GM12874 (cell line): ENCODE measurements at regions not wholly inside any gene's neighbourhood (a gene's known extent, or its start where the extent isn't known, plus 50 kb on each side); places are given as distances from the start of the nearest gene placed in this dataset.

Experiments used
- TF ChIP-seq, protein P1 (sequence below): IDR thresholded peaks from 2 replicates; pipeline ENCODE4 v1.5.1; 2011; ENCODE audit warnings: low read depth, mild to moderate bottlenecking, control low read depth, low read length, moderate library complexity; ENCODE audit not compliant: insufficient read depth

DNA sequence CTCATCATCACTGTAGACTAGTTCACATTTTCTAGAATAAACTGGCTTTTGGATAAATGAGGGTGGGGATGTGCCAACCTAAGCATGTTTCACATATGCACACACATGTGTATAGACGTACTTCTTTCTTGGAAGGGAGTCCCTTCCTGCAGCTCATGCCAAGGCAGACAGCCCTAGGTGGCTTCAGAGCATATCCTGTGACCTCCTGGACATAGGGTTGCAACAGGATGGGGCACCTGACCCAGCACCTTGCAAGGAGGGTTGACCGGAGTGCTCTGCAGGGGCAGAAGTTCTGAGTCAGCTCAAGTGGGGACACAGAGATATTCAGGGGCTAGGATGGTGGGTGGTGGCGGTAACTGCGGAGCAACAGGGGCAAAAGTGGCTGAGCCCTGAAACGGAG lies 68.6 kb upstream of the RALGAPA2 start:
- TF ChIP-seq, protein P1, sequence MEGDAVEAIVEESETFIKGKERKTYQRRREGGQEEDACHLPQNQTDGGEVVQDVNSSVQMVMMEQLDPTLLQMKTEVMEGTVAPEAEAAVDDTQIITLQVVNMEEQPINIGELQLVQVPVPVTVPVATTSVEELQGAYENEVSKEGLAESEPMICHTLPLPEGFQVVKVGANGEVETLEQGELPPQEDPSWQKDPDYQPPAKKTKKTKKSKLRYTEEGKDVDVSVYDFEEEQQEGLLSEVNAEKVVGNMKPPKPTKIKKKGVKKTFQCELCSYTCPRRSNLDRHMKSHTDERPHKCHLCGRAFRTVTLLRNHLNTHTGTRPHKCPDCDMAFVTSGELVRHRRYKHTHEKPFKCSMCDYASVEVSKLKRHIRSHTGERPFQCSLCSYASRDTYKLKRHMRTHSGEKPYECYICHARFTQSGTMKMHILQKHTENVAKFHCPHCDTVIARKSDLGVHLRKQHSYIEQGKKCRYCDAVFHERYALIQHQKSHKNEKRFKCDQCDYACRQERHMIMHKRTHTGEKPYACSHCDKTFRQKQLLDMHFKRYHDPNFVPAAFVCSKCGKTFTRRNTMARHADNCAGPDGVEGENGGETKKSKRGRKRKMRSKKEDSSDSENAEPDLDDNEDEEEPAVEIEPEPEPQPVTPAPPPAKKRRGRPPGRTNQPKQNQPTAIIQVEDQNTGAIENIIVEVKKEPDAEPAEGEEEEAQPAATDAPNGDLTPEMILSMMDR, result no peak

- TF ChIP-seq, protein P1, result no peak
Observed at GRCh38 chr20:20780127-20780824, 67.8 kb upstream of the RALGAPA2 start.

GRCh38 chr20:20778676-20779075 lies 66.2 kb upstream of the RALGAPA2 start:
- TF ChIP-seq, protein P1, result no peak

GRCh38 chr20:20772497-20773085 lies 60.1 kb upstream of the RALGAPA2 start:
- TF ChIP-seq, protein P1, result no peak

- TF ChIP-seq, protein P1, result no peak
Observed at GRCh38 chr20:20768202-20768815, 55.9 kb upstream of the RALGAPA2 start.

DNA sequence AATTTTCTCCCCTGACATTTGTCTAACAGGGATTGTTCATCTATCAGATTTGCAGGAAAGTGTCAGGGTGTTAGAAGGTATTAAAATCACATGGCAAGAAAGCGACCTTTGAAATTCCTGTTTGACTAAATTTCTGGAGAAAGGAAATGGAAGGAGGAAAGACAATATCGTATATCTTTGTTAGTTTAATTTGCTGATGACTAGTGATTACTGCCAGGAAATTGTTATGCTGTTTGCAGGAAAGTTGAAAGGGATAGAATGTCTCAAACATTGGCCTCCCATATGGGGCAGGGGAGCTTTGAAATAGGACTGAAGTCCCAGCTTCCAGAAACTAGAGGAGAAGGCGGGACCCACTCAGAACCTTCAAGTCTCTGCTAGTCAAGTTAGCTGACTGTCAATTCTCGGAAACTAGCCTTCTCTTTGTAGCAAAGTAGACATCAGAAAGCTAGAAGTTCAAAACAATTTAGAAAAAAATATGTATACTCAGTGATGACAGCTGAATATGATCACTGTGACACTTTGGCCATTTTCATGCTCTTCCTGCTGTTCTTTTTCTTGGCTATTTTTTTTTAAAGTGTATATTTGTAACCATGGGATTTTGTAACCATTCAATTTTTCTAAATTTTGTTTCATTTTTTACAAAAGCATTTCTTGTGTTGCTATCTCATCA lies 53.4 kb upstream of the RALGAPA2 start:
- TF ChIP-seq, protein P1, result no peak

DNA sequence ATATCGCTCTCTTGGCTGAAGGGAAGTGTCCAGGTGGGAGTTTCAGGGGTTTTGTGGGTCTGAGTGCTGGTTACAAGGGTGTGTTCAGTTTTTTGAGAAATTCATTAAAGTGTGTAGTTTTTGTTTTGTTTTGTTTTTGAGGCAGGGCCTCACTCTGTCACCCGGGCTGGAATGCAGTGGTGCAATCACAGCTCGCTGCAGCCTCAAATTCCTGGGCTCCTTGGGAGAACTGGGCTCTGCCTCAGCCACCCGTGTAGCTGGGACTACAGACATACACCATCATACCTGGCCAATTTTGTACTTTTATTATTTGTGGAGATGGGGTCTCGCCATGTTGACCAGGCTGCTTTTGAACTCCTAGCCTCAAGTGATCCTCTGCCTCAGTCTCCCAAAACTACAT lies 51.2 kb upstream of the RALGAPA2 start:
- TF ChIP-seq, protein P1, result no peak
